ENCODE measurements at regions not wholly inside any gene's neighbourhood (a gene's known extent, or its start where the extent isn't known, plus 50 kb on each side); places are given as distances from the start of the nearest gene placed in this dataset.
A peak's percentile ranks its signal among the peaks of the same experiment; 100 is the strongest.

GRCh38 chr14:94717808-94718207, 52.1 kb downstream of the GSC start:
- no peak for DNase-seq (ENCODE audit: extremely low read depth in 1 of 11, low read depth in 9 of 11, low spot score in 4 of 11)

- no peak for DNase-seq (ENCODE audit: extremely low read depth in 1 of 11, low read depth in 9 of 11, low spot score in 4 of 11)
Measured at GRCh38 chr14:94716976-94717375, 52.9 kb downstream of the GSC start.

GRCh38 chr14:94713115-94713514, 56.8 kb downstream of the GSC start:
- DNase-seq (ENCODE audit: extremely low read depth in 1 of 11, low read depth in 9 of 11, low spot score in 4 of 11): no peak

GRCh38 chr14:94710731-94711130, 59.2 kb downstream of the GSC start:
- no peak for DNase-seq (ENCODE audit: extremely low read depth in 1 of 11, low read depth in 9 of 11, low spot score in 4 of 11)

- no peak for DNase-seq (ENCODE audit: extremely low read depth in 1 of 11, low read depth in 9 of 11, low spot score in 4 of 11)
Measured at GRCh38 chr14:94707494-94707893, 62.4 kb downstream of the GSC start.

GRCh38 chr14:94706133-94706532, 63.8 kb downstream of the GSC start:
- DNase-seq (ENCODE audit: extremely low read depth in 1 of 11, low read depth in 9 of 11, low spot score in 4 of 11): no peak

GRCh38 chr14:94702629-94703028, 67.3 kb downstream of the GSC start:
- no peak for DNase-seq (ENCODE audit: extremely low read depth in 1 of 11, low read depth in 9 of 11, low spot score in 4 of 11)

- no peak for DNase-seq (ENCODE audit: extremely low read depth in 1 of 11, low read depth in 9 of 11, low spot score in 4 of 11)
Measured at GRCh38 chr14:94701861-94702370, 68.0 kb downstream of the GSC start.

GRCh38 chr14:94700336-94700735, 69.6 kb downstream of the GSC start:
- no peak for DNase-seq (ENCODE audit: extremely low read depth in 1 of 11, low read depth in 9 of 11, low spot score in 4 of 11)

- no peak for DNase-seq (ENCODE audit: extremely low read depth in 1 of 11, low read depth in 9 of 11, low spot score in 4 of 11)
Measured at GRCh38 chr14:94699831-94700230, 70.1 kb downstream of the GSC start.

- DNase-seq (ENCODE audit: extremely low read depth in 1 of 11, low read depth in 9 of 11, low spot score in 4 of 11): no peak
Measured at GRCh38 chr14:94697773-94698556, 71.9 kb downstream of the GSC start.

- DNase-seq (ENCODE audit: extremely low read depth in 1 of 11, low read depth in 9 of 11, low spot score in 4 of 11): no peak
Measured at GRCh38 chr14:94696518-94696917, 73.4 kb downstream of the GSC start.

GRCh38 chr14:94695231-94695630, 74.7 kb downstream of the GSC start:
- DNase-seq (ENCODE audit: extremely low read depth in 1 of 11, low read depth in 9 of 11, low spot score in 4 of 11): no peak

- no peak for DNase-seq (ENCODE audit: extremely low read depth in 1 of 11, low read depth in 9 of 11, low spot score in 4 of 11)
Measured at GRCh38 chr14:94691660-94692034, 78.3 kb downstream of the GSC start.

- DNase-seq (ENCODE audit: extremely low read depth in 1 of 11, low read depth in 9 of 11, low spot score in 4 of 11): no peak
Measured at GRCh38 chr14:94690896-94691659, 78.8 kb downstream of the GSC start.

- DNase-seq (ENCODE audit: extremely low read depth in 1 of 11, low read depth in 9 of 11, low spot score in 4 of 11): no peak
Measured at GRCh38 chr14:94690486-94690885, 78.3 kb downstream of the SERPINA3 start.

- DNase-seq (ENCODE audit: extremely low read depth in 1 of 11, low read depth in 9 of 11, low spot score in 4 of 11): no peak
Measured at GRCh38 chr14:94689985-94690400, 77.8 kb downstream of the SERPINA3 start.

- peak in 10 of 11 donors; percentile 24 to 64 (median 54) for DNase-seq (ENCODE audit: extremely low read depth in 1 of 11, low read depth in 9 of 11, low spot score in 4 of 11)
Measured at GRCh38 chr14:94689218-94689984, 77.2 kb downstream of the SERPINA3 start.

- no peak for DNase-seq (ENCODE audit: extremely low read depth in 1 of 11, low read depth in 9 of 11, low spot score in 4 of 11)
Measured at GRCh38 chr14:94686511-94687160, 74.4 kb downstream of the SERPINA3 start.
